Fibroblast of lung (primary cell): ENCODE measurements at regions not wholly inside any gene's neighbourhood (a gene's known extent, or its start where the extent isn't known, plus 50 kb on each side); places are given as distances from the start of the nearest gene placed in this dataset.

ENCODE experiments used
- DNase-seq, 2 donors: peaks; one replicate each; pipeline versions ENCODE4 v3.0.0 to v3.0.0-alpha.2; 2010; ENCODE audit warnings: low read depth in 2 of 2
- H2AFZ ChIP-seq: 2 replicates; pipeline ENCODE4 v1.5.1; 2012; ENCODE audit warnings: low read length, control low read depth, inconsistent platforms
- H3K27ac ChIP-seq: 2 replicates; pipeline ENCODE4 v1.5.1; 2011; ENCODE audit warnings: low read length, control low read depth; ENCODE audit not compliant: insufficient read depth
- H3K27me3 ChIP-seq: 2 replicates; pipeline ENCODE4 v1.5.1; 2011; ENCODE audit warnings: mild to moderate bottlenecking, low read length; ENCODE audit not compliant: control insufficient read depth, insufficient read depth
- H3K36me3 ChIP-seq: 2 replicates; pipeline ENCODE4 v1.5.1; 2011; ENCODE audit warnings: low read length; ENCODE audit not compliant: control insufficient read depth, insufficient read depth
- H3K4me1 ChIP-seq: 2 replicates; pipeline ENCODE4 v1.5.1; 2011; ENCODE audit warnings: low read length; ENCODE audit not compliant: control insufficient read depth, insufficient read depth; ENCODE audit errors: extremely low read depth
- H3K4me2 ChIP-seq: 2 replicates; pipeline ENCODE4 v1.5.1; 2011; ENCODE audit warnings: low read length, control low read depth; ENCODE audit not compliant: insufficient read depth; ENCODE audit errors: extremely low read depth
- H3K4me3 ChIP-seq, 4 experiments: fragments of 200-600 bp in 1 of 4; sonication (generic) in 1 of 4; replicated peaks in 1 of 4; 2 replicates each; pipeline ENCODE4 v1.5.1; 2011 to 2016; ENCODE audit warnings: low read length in 4 of 4, low read depth in 3 of 4, mild to moderate bottlenecking in 3 of 4, control low read depth in 2 of 4, inconsistent platforms in 1 of 4, mixed read lengths in 1 of 4; ENCODE audit not compliant: insufficient read depth in 1 of 4; ENCODE audit errors: control extremely low read depth in 1 of 4
- H3K79me2 ChIP-seq: 2 replicates; pipeline ENCODE4 v1.5.1; 2012; ENCODE audit warnings: mild to moderate bottlenecking, low read length, inconsistent platforms; ENCODE audit not compliant: control insufficient read depth, insufficient read depth
- H3K9ac ChIP-seq: 2 replicates; pipeline ENCODE4 v1.5.1; 2011; ENCODE audit warnings: mild to moderate bottlenecking, low read length, control low read depth; ENCODE audit not compliant: insufficient read depth
- H3K9me3 ChIP-seq: 2 replicates; pipeline ENCODE4 v1.5.1; 2012; ENCODE audit warnings: low read depth, low read length; ENCODE audit not compliant: control insufficient read depth, insufficient read depth
- H4K20me1 ChIP-seq: 2 replicates; pipeline ENCODE4 v1.5.1; 2011; ENCODE audit warnings: low read length; ENCODE audit not compliant: control insufficient read depth, insufficient read depth; ENCODE audit errors: extremely low read depth
- CTCF ChIP-seq, 2 donors: IDR thresholded peaks in 1 of 2; conservative IDR thresholded peaks in 1 of 2; 1 replicate in 1 of 2; 2 replicates in 1 of 2; pipeline ENCODE4 v1.5.1; 2011 to 2012; ENCODE audit warnings: low read length in 2 of 2, control low read depth in 1 of 2, inconsistent platforms in 1 of 2, low read depth in 1 of 2, mild to moderate bottlenecking in 1 of 2
- EZH2 ChIP-seq: IDR thresholded peaks from 2 replicates; pipeline ENCODE4 v1.5.1; 2012; ENCODE audit warnings: low read length, control low read depth, mild to moderate bottlenecking; ENCODE audit errors: missing control alignments

- Histone ChIP-seq H3K4me1 (no peaks in the 10 kb centered on the region), H4K20me1 (no peaks in the 10 kb centered on the region), H3K27ac (no peak overlapping the region), H3K9ac (no peak overlapping the region), H3K79me2 (no peaks in the 10 kb centered on the region), H3K36me3 (no peaks in the 10 kb centered on the region), H3K4me3 (no peak overlapping the region), H3K27me3 (no peaks in the 10 kb centered on the region), H3K4me2 (no peak overlapping the region), H2AFZ (no peak overlapping the region), H3K9me3 (no peaks in the 10 kb centered on the region)
- TF ChIP-seq EZH2 (no peak), CTCF (conservative IDR thresholded peaks at IDR 0.05 in 1 of 2, IDR thresholded peaks at IDR 0.05 in 1 of 2; ENCODE audit: low read depth in 1 of 2, low read length in 2 of 2) (no peak)
- DNase-seq: no peak
These were observed 65.1 kb upstream of the VSTM2A start for GRCh38 chr7:54477083-54477482.

- TF ChIP-seq CTCF (conservative IDR thresholded peaks at IDR 0.05 in 1 of 2, IDR thresholded peaks at IDR 0.05 in 1 of 2; ENCODE audit: low read depth in 1 of 2, low read length in 2 of 2) (no peak), EZH2 (no peak)
These were observed 58.7 kb upstream of the VSTM2A start for GRCh38 chr7:54483523-54483922.

GRCh38 chr7:54485044-54485443, 57.1 kb upstream of the VSTM2A start:
- Histone ChIP-seq H3K9ac (no peak overlapping the region), H4K20me1 (no peaks in the 10 kb centered on the region), H3K9me3 (no peaks in the 10 kb centered on the region), H3K27ac (no peak overlapping the region), H3K79me2 (no peaks in the 10 kb centered on the region), H3K4me2 (no peak overlapping the region), H3K36me3 (no peaks in the 10 kb centered on the region), H3K4me3 (no peak overlapping the region), H2AFZ (no peak overlapping the region), H3K4me1 (no peaks in the 10 kb centered on the region), H3K27me3 (no peaks in the 10 kb centered on the region)
- DNase-seq: no peak
- TF ChIP-seq EZH2 (no peak), CTCF (conservative IDR thresholded peaks at IDR 0.05 in 1 of 2, IDR thresholded peaks at IDR 0.05 in 1 of 2; ENCODE audit: low read depth in 1 of 2, low read length in 2 of 2) (no peak)

More at GRCh38 chr7:54483523-54483922, 58.7 kb upstream of the VSTM2A start:
- Histone ChIP-seq H4K20me1 (no peaks in the 10 kb centered on the region), H3K9me3 (no peaks in the 10 kb centered on the region), H3K79me2 (no peaks in the 10 kb centered on the region), H3K4me3 (no peak overlapping the region), H3K27ac (no peak overlapping the region), H3K4me1 (no peaks in the 10 kb centered on the region), H3K9ac (no peak overlapping the region), H3K27me3 (no peaks in the 10 kb centered on the region), H3K36me3 (no peaks in the 10 kb centered on the region), H3K4me2 (no peak overlapping the region), H2AFZ (no peak overlapping the region)
- DNase-seq: no peak
